ENCODE measurements at regions not wholly inside any gene's neighbourhood (a gene's known extent, or its start where the extent isn't known, plus 50 kb on each side); places are given as distances from the start of the nearest gene placed in this dataset.

GRCh38 chr1:62998845-62999649 lies 215.1 kb downstream of the ATG4C start:
- intact Hi-C loops (cut with micrococcal nuclease): no loop called here
- no peak for TF ChIP-seq CTCF (IDR thresholded peaks at IDR 0.05)

GRCh38 chr1:63000508-63000907 lies 216.6 kb downstream of the ATG4C start:
- Histone ChIP-seq H3K36me3 (replicated peaks in 1 of 2; ENCODE audit: control insufficient read depth in 1 of 2, insufficient read depth in 2 of 2, low read length in 2 of 2) (no peaks in the 10 kb centered on the region), H3K9ac (ENCODE audit: insufficient read depth, low read length, poor library complexity, severe bottlenecking) (no peak overlapping the region), H3K4me1 (ENCODE audit: control insufficient read depth in 1 of 2, insufficient read depth in 2 of 2, low read length in 2 of 2) (no peaks in the 10 kb centered on the region), H3K27me3 (ENCODE audit: control insufficient read depth in 2 of 2, insufficient read depth in 2 of 2, low read length in 2 of 2) (no peaks in the 10 kb centered on the region), H2AFZ (ENCODE audit: insufficient read depth, low read depth, low read length, poor library complexity, severe bottlenecking) (no peak overlapping the region), H3K79me2 (ENCODE audit: insufficient read depth, low read length) (no peaks in the 10 kb centered on the region), H3K4me2 (replicated peaks; ENCODE audit: extremely low read depth, low read length, poor library complexity, severe bottlenecking) (no peak overlapping the region), H3K4me3 (replicated peaks in 1 of 3; ENCODE audit: low read depth in 2 of 3, low read length in 3 of 3) (no peak overlapping the region), H3K9me3 (replicated peaks in 1 of 2; ENCODE audit: control insufficient read depth in 1 of 2, insufficient read depth in 1 of 2, low read length in 2 of 2) (no peaks in the 10 kb centered on the region), H3K27ac (ENCODE audit: low read depth in 1 of 2, low read length in 2 of 2) (no peak overlapping the region), H4K20me1 (ENCODE audit: insufficient read depth, low read length) (no peaks in the 10 kb centered on the region)
- Mint-ChIP-seq H3K9me3 (no peaks in the 10 kb centered on the region), H3K4me3 (no peak overlapping the region), H3K36me3 (no peaks in the 10 kb centered on the region), H3K27ac (no peak overlapping the region), H3K4me1 (no peaks in the 10 kb centered on the region), H3K27me3 (ENCODE audit: low read depth in 3 of 3) (peaks cover 3 to 10% (median 4%) of the 10 kb centered on the region in 3 donors)
- no peak for TF ChIP-seq CTCF (IDR thresholded peaks at IDR 0.05)
- intact Hi-C loops (cut with micrococcal nuclease): no loop called here
- no peak for DNase-seq
- WGBS (ENCODE audit: insufficient coverage): 61% methylated on average over 10 of the region's 10 CpGs

More at GRCh38 chr1:62998845-62999649, 215.1 kb downstream of the ATG4C start:
- no peak overlapping the region for H3K4me3 Mint-ChIP-seq
- H3K27ac Mint-ChIP-seq: no peak overlapping the region
- no peaks in the 10 kb centered on the region for H3K79me2 ChIP-seq (ENCODE audit: insufficient read depth, low read length)
- H3K4me3 ChIP-seq (replicated peaks in 1 of 3; ENCODE audit: low read depth in 2 of 3, low read length in 3 of 3): no peak overlapping the region
- H2AFZ ChIP-seq (ENCODE audit: insufficient read depth, low read depth, low read length, poor library complexity, severe bottlenecking): no peak overlapping the region
- H3K9me3 ChIP-seq (replicated peaks in 1 of 2; ENCODE audit: control insufficient read depth in 1 of 2, insufficient read depth in 1 of 2, low read length in 2 of 2): no peaks in the 10 kb centered on the region
- peaks cover 3 to 10% (median 4%) of the 10 kb centered on the region in 3 donors for H3K27me3 Mint-ChIP-seq (ENCODE audit: low read depth in 3 of 3)
- H4K20me1 ChIP-seq (ENCODE audit: insufficient read depth, low read length): no peaks in the 10 kb centered on the region
- no peaks in the 10 kb centered on the region for H3K9me3 Mint-ChIP-seq
- H3K4me1 ChIP-seq (ENCODE audit: control insufficient read depth in 1 of 2, insufficient read depth in 2 of 2, low read length in 2 of 2): no peaks in the 10 kb centered on the region
- H3K36me3 Mint-ChIP-seq: no peaks in the 10 kb centered on the region
- H3K27me3 ChIP-seq (ENCODE audit: control insufficient read depth in 2 of 2, insufficient read depth in 2 of 2, low read length in 2 of 2): no peaks in the 10 kb centered on the region
- H3K27ac ChIP-seq (ENCODE audit: low read depth in 1 of 2, low read length in 2 of 2): no peak overlapping the region
- DNase-seq: no peak
- H3K36me3 ChIP-seq (replicated peaks in 1 of 2; ENCODE audit: control insufficient read depth in 1 of 2, insufficient read depth in 2 of 2, low read length in 2 of 2): no peaks in the 10 kb centered on the region
- H3K4me1 Mint-ChIP-seq: no peaks in the 10 kb centered on the region
- H3K9ac ChIP-seq (ENCODE audit: insufficient read depth, low read length, poor library complexity, severe bottlenecking): no peak overlapping the region
- WGBS (ENCODE audit: insufficient coverage): no CpG with 5 or more reads among the region's 10 CpGs
- H3K4me2 ChIP-seq (replicated peaks; ENCODE audit: extremely low read depth, low read length, poor library complexity, severe bottlenecking): no peak overlapping the region

All from CD14-positive monocyte (primary cell).